Neural progenitor cell (in vitro differentiated cells): ENCODE measurements at regions not wholly inside any gene's neighbourhood (a gene's known extent, or its start where the extent isn't known, plus 50 kb on each side); places are given as distances from the start of the nearest gene placed in this dataset.
"Not testable (repeated sequence)": the region's sequence is repeated elsewhere in the genome, so short reads cannot be mapped to it uniquely, and the experiment has no call there.

Source experiments
- DNase-seq: peaks from one replicate; pipeline ENCODE4 v3.0.0-alpha.2; 2016; ENCODE audit warnings: low spot score
- H2AFZ ChIP-seq: fragments of 200-600 bp; sonication (generic); replicated peaks from 2 replicates; pipeline ENCODE4 v1.6.1; 2016; ENCODE audit warnings: antibody characterized with exemption
- H3F3A ChIP-seq: fragments of 200-600 bp; sonication (generic); 2 replicates; pipeline ENCODE4 v1.6.1; 2016; ENCODE audit warnings: antibody characterized with exemption, low read depth
- H3K27ac ChIP-seq: fragments of 200-600 bp; sonication (generic); 2 replicates; pipeline ENCODE4 v1.5.1; 2016; ENCODE audit warnings: mild to moderate bottlenecking
- H3K27me3 ChIP-seq: fragments of 200-600 bp; sonication (generic); 2 replicates; pipeline ENCODE4 v1.6.1; 2016; ENCODE audit warnings: mild to moderate bottlenecking, moderate library complexity
- H3K36me3 ChIP-seq: fragments of 200-600 bp; sonication (generic); 2 replicates; pipeline ENCODE4 v1.5.1; 2016
- H3K4me1 ChIP-seq: fragments of 200-600 bp; sonication (generic); 2 replicates; pipeline ENCODE4 v1.6.1; 2016; ENCODE audit warnings: mixed run types
- H3K4me2 ChIP-seq: fragments of 200-600 bp; sonication (generic); 2 replicates; pipeline ENCODE4 v1.6.1; 2016
- H3K4me3 ChIP-seq: fragments of 200-600 bp; sonication (generic); 2 replicates; pipeline ENCODE4 v1.5.1; 2016
- H3K79me2 ChIP-seq: fragments of 200-600 bp; sonication (generic); 2 replicates; pipeline ENCODE4 v1.6.1; 2016; ENCODE audit warnings: low read depth
- H3K9ac ChIP-seq: fragments of 200-600 bp; sonication (generic); 2 replicates; pipeline ENCODE4 v1.6.1; 2016
- H3K9me3 ChIP-seq: fragments of 200-600 bp; sonication (generic); 2 replicates; pipeline ENCODE4 v1.5.1; 2016; ENCODE audit warnings: low read depth
- H4K20me1 ChIP-seq: fragments of 200-600 bp; sonication (generic); 2 replicates; pipeline ENCODE4 v1.6.1; 2016; ENCODE audit warnings: low read depth
- H3K27ac Mint-ChIP-seq: 3 replicates; pipeline ENCODE4 v1.8.0; 2021; ENCODE audit warnings: mixed read lengths
- H3K27me3 Mint-ChIP-seq: 2 replicates; pipeline ENCODE4 v1.8.0; 2022; ENCODE audit warnings: low read depth, mild to moderate bottlenecking, inconsistent platforms, moderate library complexity, mixed read lengths; ENCODE audit not compliant: insufficient read depth
- H3K36me3 Mint-ChIP-seq: 3 replicates; pipeline ENCODE4 v1.8.0; 2021; ENCODE audit warnings: mixed read lengths
- H3K4me1 Mint-ChIP-seq: 3 replicates; pipeline ENCODE4 v1.8.0; 2021; ENCODE audit warnings: mixed read lengths
- H3K4me3 Mint-ChIP-seq: 3 replicates; pipeline ENCODE4 v1.8.0; 2021; ENCODE audit warnings: mild to moderate bottlenecking, moderate library complexity, mixed read lengths
- H3K9me3 Mint-ChIP-seq: 3 replicates; pipeline ENCODE4 v1.8.0; 2020; ENCODE audit warnings: mixed read lengths
- CTCF ChIP-seq: fragments of 200-600 bp; sonication (generic); IDR thresholded peaks from 2 replicates; pipeline ENCODE4 v1.5.1; 2017; ENCODE audit warnings: antibody characterized with exemption, mild to moderate bottlenecking
- EZH2 ChIP-seq: fragments of 200-600 bp; sonication (generic); IDR thresholded peaks from 2 replicates; pipeline ENCODE4 v1.6.1; 2017; ENCODE audit warnings: antibody characterized with exemption, mild to moderate bottlenecking, moderate library complexity
- EZH2phosphoT487 ChIP-seq: fragments of 200-600 bp; sonication (generic); IDR thresholded peaks from 2 replicates; pipeline ENCODE4 v1.6.1; 2017; ENCODE audit warnings: antibody characterized with exemption

- no peak overlapping the region for H3K9ac ChIP-seq
- no peaks in the 10 kb centered on the region for H3K9me3 ChIP-seq
- H3K4me3 Mint-ChIP-seq: no peak overlapping the region
Measured at GRCh38 chr2:175247159-175247558, 65.6 kb upstream of the ATP5MC3 start.

GRCh38 chr2:175244697-175245096 lies 63.2 kb upstream of the ATP5MC3 start:
- Mint-ChIP-seq H3K27ac (no peak overlapping the region), H3K36me3 (no peaks in the 10 kb centered on the region), H3K27me3 (no peaks in the 10 kb centered on the region), H3K9me3 (peaks cover 12% of the 10 kb centered on the region), H3K4me1 (no peaks in the 10 kb centered on the region), H3K4me3 (no peak overlapping the region)
- H3K9me3 ChIP-seq: no peaks in the 10 kb centered on the region
- no peak overlapping the region for H3K27ac ChIP-seq
- DNase-seq: no peak
- no peak overlapping the region for H3K4me2 ChIP-seq
- H4K20me1 ChIP-seq: no peaks in the 10 kb centered on the region
- no peaks in the 10 kb centered on the region for H3F3A ChIP-seq
- H3K36me3 ChIP-seq: no peaks in the 10 kb centered on the region
- H2AFZ ChIP-seq: no peak overlapping the region
- no peaks in the 10 kb centered on the region for H3K27me3 ChIP-seq
- TF ChIP-seq EZH2phosphoT487 (no peak), CTCF (no peak), EZH2 (no peak)
- no peak overlapping the region for H3K9ac ChIP-seq
- H3K4me1 ChIP-seq: no peaks in the 10 kb centered on the region
- H3K4me3 ChIP-seq: no peak overlapping the region
- H3K79me2 ChIP-seq: no peaks in the 10 kb centered on the region

More at GRCh38 chr2:175247159-175247558, 65.6 kb upstream of the ATP5MC3 start:
- Mint-ChIP-seq H3K36me3 (no peaks in the 10 kb centered on the region), H3K4me1 (no peaks in the 10 kb centered on the region), H3K9me3 (no peaks in the 10 kb centered on the region), H3K27ac (no peak overlapping the region), H3K27me3 (peaks cover 2% of the 10 kb centered on the region)
- Histone ChIP-seq H4K20me1 (no peaks in the 10 kb centered on the region), H3K4me3 (no peak overlapping the region), H2AFZ (no peak overlapping the region), H3K4me1 (no peaks in the 10 kb centered on the region), H3K4me2 (no peak overlapping the region), H3K27me3 (no peaks in the 10 kb centered on the region), H3K36me3 (no peaks in the 10 kb centered on the region), H3K27ac (no peak overlapping the region), H3K79me2 (no peaks in the 10 kb centered on the region), H3F3A (no peaks in the 10 kb centered on the region)
- no peak for TF ChIP-seq EZH2
- DNase-seq: no peak

- H3K27ac ChIP-seq: no peak overlapping the region
- H3K27me3 Mint-ChIP-seq: no peaks in the 10 kb centered on the region
- H3K9me3 ChIP-seq: no peaks in the 10 kb centered on the region
- no peak for TF ChIP-seq EZH2
- no peak for TF ChIP-seq CTCF
- no peak for TF ChIP-seq EZH2phosphoT487
- H4K20me1 ChIP-seq: no peaks in the 10 kb centered on the region
- no peaks in the 10 kb centered on the region for H3K4me1 ChIP-seq
- H3K4me3 ChIP-seq: no peak overlapping the region
- no peaks in the 10 kb centered on the region for H3K79me2 ChIP-seq
- no peak for DNase-seq
- no peak overlapping the region for H2AFZ ChIP-seq
- H3K36me3 Mint-ChIP-seq: no peaks in the 10 kb centered on the region
- H3K36me3 ChIP-seq: no peaks in the 10 kb centered on the region
- no peaks in the 10 kb centered on the region for H3F3A ChIP-seq
- H3K9ac ChIP-seq: no peak overlapping the region
- H3K9me3 Mint-ChIP-seq: peaks cover 24% of the 10 kb centered on the region
- H3K4me2 ChIP-seq: no peak overlapping the region
- H3K27me3 ChIP-seq: no peaks in the 10 kb centered on the region
- no peaks in the 10 kb centered on the region for H3K4me1 Mint-ChIP-seq
- H3K27ac Mint-ChIP-seq: no peak overlapping the region
- H3K4me3 Mint-ChIP-seq: no peak overlapping the region
Measured at GRCh38 chr2:175241691-175242090, 60.2 kb upstream of the ATP5MC3 start.

- not testable (repeated sequence) for H3K79me2 ChIP-seq, H3K36me3 ChIP-seq, H3K27me3 ChIP-seq, H3K27me3 Mint-ChIP-seq, H3K4me2 ChIP-seq, H3K4me3 Mint-ChIP-seq, H4K20me1 ChIP-seq, DNase-seq, H3K9ac ChIP-seq, H2AFZ ChIP-seq, H3K36me3 Mint-ChIP-seq, H3K4me1 Mint-ChIP-seq, H3K9me3 ChIP-seq, H3K27ac Mint-ChIP-seq, H3K4me3 ChIP-seq, H3K27ac ChIP-seq, H3K4me1 ChIP-seq, H3F3A ChIP-seq
- H3K9me3 Mint-ChIP-seq: peaks cover 24% of the 10 kb centered on the region
Measured at GRCh38 chr2:175240033-175240432, 58.5 kb upstream of the ATP5MC3 start.
